Upper lobe of left lung (tissue), 4 donors: ENCODE measurements at regions not wholly inside any gene's neighbourhood (a gene's known extent, or its start where the extent isn't known, plus 50 kb on each side); places are given as distances from the start of the nearest gene placed in this dataset.

Source experiments
- CTCF ChIP-seq, 6 experiments: fragments of 450-650 bp in 4 of 6; fragments of 200-600 bp in 2 of 6; sonication (generic) in 2 of 6; IDR thresholded peaks; one replicate each; pipeline ENCODE4 v1.5.1; 2016 to 2019; ENCODE audit warnings: antibody characterized with exemption in 6 of 6
- POLR2AphosphoS5 ChIP-seq, 2 donors: sonication (generic); formaldehyde crosslinking; IDR thresholded peaks; one replicate each; pipeline ENCODE4 v1.5.1; 2017; ENCODE audit warnings: antibody characterized with exemption in 2 of 2

DNA sequence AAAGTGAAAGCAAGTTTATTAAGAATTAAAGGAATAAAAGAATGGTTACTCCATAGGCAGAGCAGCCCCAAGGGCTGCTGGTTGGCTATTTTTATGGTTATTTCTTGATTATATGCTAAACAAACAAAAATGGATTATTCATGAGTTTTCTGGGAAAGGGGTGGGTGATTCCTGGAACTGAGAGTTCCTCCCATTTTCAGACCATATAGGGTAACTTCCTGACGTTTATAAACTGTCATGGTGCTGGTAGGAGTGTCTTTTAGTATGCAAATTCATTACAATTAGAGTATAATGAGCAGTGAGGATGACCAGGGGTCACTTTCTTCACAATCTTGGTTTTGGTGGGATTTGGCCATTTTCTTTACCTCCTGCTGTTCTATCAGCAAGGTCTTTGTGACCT is 707.9 kb downstream of the ZNF385D start:
- TF ChIP-seq CTCF (IDR thresholded peaks at IDR 0.05) (no peak), POLR2AphosphoS5 (IDR thresholded peaks at IDR 0.05) (no peak)
